ENCODE measurements at regions not wholly inside any gene's neighbourhood (a gene's known extent, or its start where the extent isn't known, plus 50 kb on each side); places are given as distances from the start of the nearest gene placed in this dataset.
"Not testable (repeated sequence)": the region's sequence is repeated elsewhere in the genome, so short reads cannot be mapped to it uniquely, and the experiment has no call there.

GRCh38 chr10:33100781-33101391, 142.9 kb upstream of the ITGB1 start:
- no peak for DNase-seq

- no peak for DNase-seq
Measured at GRCh38 chr10:33099748-33100147, 141.7 kb upstream of the ITGB1 start.

GRCh38 chr10:33098951-33099663, 141.1 kb upstream of the ITGB1 start:
- no peak for DNase-seq

GRCh38 chr10:33095867-33096815, 138.1 kb upstream of the ITGB1 start:
- DNase-seq: no peak

- DNase-seq: no peak
Measured at GRCh38 chr10:33094263-33095051, 136.4 kb upstream of the ITGB1 start.

- no peak for DNase-seq
Measured at GRCh38 chr10:33093362-33093761, 135.3 kb upstream of the ITGB1 start.

- DNase-seq: no peak
Measured at GRCh38 chr10:33092596-33092995, 134.6 kb upstream of the ITGB1 start.

- no peak for DNase-seq
Measured at GRCh38 chr10:33091201-33091600, 133.2 kb upstream of the ITGB1 start.

GRCh38 chr10:33088990-33089389, 131.0 kb upstream of the ITGB1 start:
- DNase-seq: no peak

GRCh38 chr10:33087922-33088321, 129.9 kb upstream of the ITGB1 start:
- no peak for DNase-seq

- DNase-seq: no peak
Measured at GRCh38 chr10:33087152-33087551, 129.1 kb upstream of the ITGB1 start.

- no peak for DNase-seq
Measured at GRCh38 chr10:33086100-33086499, 128.1 kb upstream of the ITGB1 start.

- no peak for DNase-seq
Measured at GRCh38 chr10:33085313-33085833, 127.3 kb upstream of the ITGB1 start.

- DNase-seq: no peak
Measured at GRCh38 chr10:33084453-33084852, 126.4 kb upstream of the ITGB1 start.

GRCh38 chr10:33082373-33082895, 124.4 kb upstream of the ITGB1 start:
- DNase-seq: no peak

- DNase-seq: not testable (repeated sequence)
Measured at GRCh38 chr10:33080467-33080866, 122.4 kb upstream of the ITGB1 start.

- DNase-seq: no peak
Measured at GRCh38 chr10:33074443-33074842, 116.4 kb upstream of the ITGB1 start.

GRCh38 chr10:33073641-33074415, 115.8 kb upstream of the ITGB1 start:
- no peak for DNase-seq

- DNase-seq: no peak
Measured at GRCh38 chr10:33071857-33072256, 113.8 kb upstream of the ITGB1 start.

GRCh38 chr10:33070101-33070500, 112.1 kb upstream of the ITGB1 start:
- DNase-seq: no peak

GRCh38 chr10:33067917-33068316, 109.9 kb upstream of the ITGB1 start:
- no peak for DNase-seq
